Pancreas (tissue), 10 donors: ENCODE measurements at regions not wholly inside any gene's neighbourhood (a gene's known extent, or its start where the extent isn't known, plus 50 kb on each side); places are given as distances from the start of the nearest gene placed in this dataset.

Experiments
- ATAC-seq, 4 donors: fragments of 200-7000 bp; cut with Tn5 transposase; one replicate each; pipeline versions ENCODE4 v1.8.0 to v1.9.1; 2020; ENCODE audit warnings: mild to moderate bottlenecking in 4 of 4, moderate library complexity in 4 of 4
- DNase-seq, 6 donors: peaks; one replicate each; pipeline ENCODE4 v3.0.0-alpha.2; 2020
- FAIRE-seq: peaks from 2 replicates; lab custom pipeline; 2012; peaks lifted over from hg19 to GRCh38; lab: Jason Lieb, UNC
- H3K27ac ChIP-seq, 4 donors: fragments of 200-600 bp; sonication (generic); 1 replicate in 3 of 4; 2 replicates in 1 of 4; pipeline versions ENCODE4 v1.5.0 to v1.8.0; 2020
- H3K27me3 ChIP-seq, 4 donors: fragments of 200-600 bp; one replicate each; pipeline ENCODE4 v1.8.0; 2021
- H3K36me3 ChIP-seq, 3 donors: fragments of 200-600 bp; sonication (generic) in 1 of 3; one replicate each; pipeline versions ENCODE4 v1.5.0 to v1.8.0; 2020 to 2021
- H3K4me1 ChIP-seq, 3 donors: fragments of 200-600 bp; one replicate each; pipeline ENCODE4 v1.8.0; 2021
- H3K4me3 ChIP-seq, 4 donors: fragments of 200-600 bp; sonication (generic) in 2 of 4; one replicate each; pipeline versions ENCODE4 v1.5.0 to v1.8.0; 2020 to 2021
- H3K9me3 ChIP-seq, 4 donors: fragments of 200-600 bp; one replicate each; pipeline ENCODE4 v1.8.0; 2021
- CTCF ChIP-seq, 4 donors: fragments of 200-600 bp; sonication (generic) in 3 of 4; IDR thresholded peaks; one replicate each; pipeline versions ENCODE4 v1.5.0 to v1.8.0; 2021; ENCODE audit warnings: antibody characterized with exemption in 4 of 4
- WGBS, 2 donors: extraction: QIAGEN DNeasy Blood & Tissue Kit; methylation state at CpG; one replicate each; pipeline ENCODE4 v1.1.7; 2013; 5-methylcytosine and 5-hydroxymethylcytosine counted together
- intact Hi-C, 3 donors: fragments of 100-400 bp; cut with DNase I; formaldehyde crosslinking; loops; one replicate each; pipeline versions ENCODE4 v1.11.1 to v1.14.2; 2022
- donor health status: healthy with polysubstance abuse.
- donor health status: DM: no; HTN: no; CAD: no; lungs with moderate emphysema.
- donor health status: DM: no; HTN: no; CAD: no.
- donor health status: control.
- donor health status: control.
- donor health status: Bipolar disorder and iron deficiency.
- donor health status: DM: yes; HTN: yes; CAD: no.
- donor health status: DM: no; HTN: no; CAD: no.
- donor health status: DM: no; HTN: no; CAD: no.
- donor health status: DM: yes; HTN: yes; CAD: no.

GRCh38 chr2:67668538-67668937 is 271.4 kb downstream of the ETAA1 start:
- no peaks in the 10 kb centered on the region for H3K36me3 ChIP-seq
- no peak for TF ChIP-seq CTCF (IDR thresholded peaks at IDR 0.05)
- intact Hi-C loops: no loop called here
- no peaks in the 10 kb centered on the region for H3K4me1 ChIP-seq
- no peaks in the 10 kb centered on the region for H3K27me3 ChIP-seq
- ATAC-seq (no peak), DNase-seq (no peak), FAIRE-seq (no peak)
- no peaks in the 10 kb centered on the region for H3K9me3 ChIP-seq
- no peak overlapping the region for H3K4me3 ChIP-seq
- H3K27ac ChIP-seq: no peak overlapping the region

- ATAC-seq (no peak), FAIRE-seq (no peak), DNase-seq (no peak)
- no peaks in the 10 kb centered on the region for H3K4me1 ChIP-seq
- intact Hi-C loops: no loop called here
- no peak for TF ChIP-seq CTCF (IDR thresholded peaks at IDR 0.05)
- H3K36me3 ChIP-seq: no peaks in the 10 kb centered on the region
- H3K9me3 ChIP-seq: no peaks in the 10 kb centered on the region
- WGBS, 2 donors: 68 to 70% methylated on average over 3 of the region's 3 CpGs
- H3K27me3 ChIP-seq: no peaks in the 10 kb centered on the region
- H3K4me3 ChIP-seq: no peak overlapping the region
- no peak overlapping the region for H3K27ac ChIP-seq
Observed at GRCh38 chr2:67669168-67669567, 272.0 kb downstream of the ETAA1 start.

- TF ChIP-seq CTCF (IDR thresholded peaks at IDR 0.05): no peak
- Histone ChIP-seq H3K4me3 (no peak overlapping the region), H3K36me3 (no peaks in the 10 kb centered on the region), H3K9me3 (no peaks in the 10 kb centered on the region), H3K27ac (no peak overlapping the region), H3K27me3 (no peaks in the 10 kb centered on the region), H3K4me1 (no peaks in the 10 kb centered on the region)
- no peak for ATAC-seq
- FAIRE-seq: no peak
- DNase-seq: no peak
- 60 to 61% methylated on average over 5 of the region's 5 CpGs for WGBS, 2 donors
- intact Hi-C loops: no loop called here
Observed at GRCh38 chr2:67669766-67670165, 272.6 kb downstream of the ETAA1 start.

- H3K9me3 ChIP-seq: no peaks in the 10 kb centered on the region
- no peak for TF ChIP-seq CTCF (IDR thresholded peaks at IDR 0.05)
- no peak for ATAC-seq
Observed at GRCh38 chr2:67670747-67671183, 273.6 kb downstream of the ETAA1 start.

GRCh38 chr2:67671464-67672450 is 274.6 kb downstream of the ETAA1 start:
- no peak for FAIRE-seq
- no peaks in the 10 kb centered on the region for H3K4me1 ChIP-seq
- no peak for TF ChIP-seq CTCF (IDR thresholded peaks at IDR 0.05)
- no peak overlapping the region for H3K4me3 ChIP-seq
- no peak for DNase-seq
- 79 to 93% methylated on average over 10 of the region's 10 CpGs for WGBS, 2 donors
- no peaks in the 10 kb centered on the region for H3K9me3 ChIP-seq
- H3K27me3 ChIP-seq: no peaks in the 10 kb centered on the region
- intact Hi-C loops: no loop called here
- no peak for ATAC-seq
- no peak overlapping the region for H3K27ac ChIP-seq
- H3K36me3 ChIP-seq: no peaks in the 10 kb centered on the region

More at GRCh38 chr2:67670747-67671183, 273.6 kb downstream of the ETAA1 start:
- H3K4me3 ChIP-seq: no peak overlapping the region
- WGBS, 2 donors: 90 to 93% methylated on average over 6 of the region's 6 CpGs
- DNase-seq (no peak), FAIRE-seq (no peak)
- no peak overlapping the region for H3K27ac ChIP-seq
- H3K36me3 ChIP-seq: no peaks in the 10 kb centered on the region
- intact Hi-C loops: no loop called here
- H3K27me3 ChIP-seq: no peaks in the 10 kb centered on the region
- H3K4me1 ChIP-seq: no peaks in the 10 kb centered on the region
